K562 (cell line): ENCODE measurements at regions not wholly inside any gene's neighbourhood (a gene's known extent, or its start where the extent isn't known, plus 50 kb on each side); places are given as distances from the start of the nearest gene placed in this dataset.

ENCODE experiments used
- ATAC-seq: fragments of 200-7000 bp; cut with Tn5 transposase; 3 replicates; pipeline ENCODE4 v1.9.1; 2020; ENCODE audit warnings: moderate library complexity
- BruUV-seq: library from RNA; stranded (reverse); fragments of 400-500 nt; replicated peaks from 2 replicates; lab custom pipeline; 2021; lab: Mats Ljungman, UMichigan
- CTCF ChIA-PET: fragments of 300-600 bp; formaldehyde crosslinking; extraction: SDS; loops from one replicate; lab custom pipeline; 2021; ENCODE audit warnings: low intra/inter-chr PET ratio; lab: Yijun Ruan, JAX
- POLR2A ChIA-PET: fragments of 300-600, 350-650 bp; sonication (Branson Sonifier 250); formaldehyde crosslinking; extraction: SDS; loops from one replicate; lab custom pipeline; 2021; ENCODE audit warnings: antibody characterized with exemption, inconsistent platforms; lab: Yijun Ruan, JAX
- DNase-seq, 4 experiments: peaks; one replicate each; pipeline versions ENCODE4 v3.0.0 to v3.0.0-alpha.2; 2011 to 2018; ENCODE audit warnings: low spot score in 3 of 4, mixed read lengths in 3 of 4; ENCODE audit errors: extremely low read depth in 1 of 4
- FAIRE-seq: peaks from 2 replicates; lab custom pipeline; 2011; peaks lifted over from hg19 to GRCh38; lab: Jason Lieb, UNC
- H2AFZ ChIP-seq: 2 replicates; pipeline ENCODE4 v1.6.0; 2011; ENCODE audit warnings: low read depth, low read length, control low read depth, inconsistent platforms
- H3K27ac ChIP-seq: fragments of 200-600 bp; 3 replicates; pipeline ENCODE4 v1.8.0; 2011; ENCODE audit warnings: low read depth, mild to moderate bottlenecking, control low read depth, inconsistent platforms, low read length, moderate library complexity, mixed read lengths; ENCODE audit errors: extremely low read depth
- H3K27me3 ChIP-seq, 2 experiments: fragments of 300-600 bp in 1 of 2; 2 replicates in 1 of 2; 3 replicates in 1 of 2; pipeline versions ENCODE4 v1.6.0 to v1.8.0; 2011; ENCODE audit warnings: inconsistent platforms in 2 of 2, low read length in 2 of 2, mild to moderate bottlenecking in 1 of 2, mixed read lengths in 1 of 2, moderate library complexity in 1 of 2; ENCODE audit not compliant: control insufficient read depth in 2 of 2, insufficient read depth in 2 of 2
- H3K36me3 ChIP-seq: fragments of 300-600 bp; 3 replicates; pipeline ENCODE4 v1.8.0; 2011; ENCODE audit warnings: mild to moderate bottlenecking, low read length, inconsistent platforms; ENCODE audit not compliant: control insufficient read depth, insufficient read depth
- H3K4me1 ChIP-seq, 2 experiments: fragments of 200-600 bp in 1 of 2; replicated peaks in 1 of 2; 2 replicates in 1 of 2; 3 replicates in 1 of 2; pipeline versions ENCODE4 v1.5.1 to v1.8.0; 2011; ENCODE audit warnings: inconsistent platforms in 2 of 2, low read length in 2 of 2, mild to moderate bottlenecking in 1 of 2, mixed read lengths in 1 of 2, moderate library complexity in 1 of 2; ENCODE audit not compliant: control insufficient read depth in 2 of 2, insufficient read depth in 2 of 2
- H3K4me2 ChIP-seq: 2 replicates; pipeline ENCODE4 v1.6.1; 2011; ENCODE audit warnings: low read length, control low read depth, inconsistent platforms, mixed read lengths; ENCODE audit not compliant: insufficient read depth
- H3K4me3 ChIP-seq: fragments of 200-600 bp; sonication (generic), shearing (Covaris generic); 2 replicates; pipeline ENCODE4 v1.5.1; 2016; ENCODE audit warnings: control low read depth, inconsistent platforms
- H3K79me2 ChIP-seq: fragments of 200-600 bp; 3 replicates; pipeline ENCODE4 v1.8.0; 2011; ENCODE audit warnings: low read length, inconsistent platforms; ENCODE audit not compliant: control insufficient read depth, insufficient read depth
- H3K9ac ChIP-seq, 2 experiments: 2 replicates each; pipeline versions ENCODE4 v1.6.0 to v1.6.1; 2011; ENCODE audit warnings: low read depth in 2 of 2, low read length in 2 of 2, control low read depth in 1 of 2, inconsistent platforms in 1 of 2, mild to moderate bottlenecking in 1 of 2, mixed read lengths in 1 of 2; ENCODE audit not compliant: insufficient read depth in 1 of 2
- H3K9me1 ChIP-seq: one replicate; pipeline ENCODE4 v1.6.0; 2011; ENCODE audit warnings: inconsistent platforms, mild to moderate bottlenecking, low read length, moderate library complexity; ENCODE audit not compliant: control insufficient read depth, insufficient read depth
- H3K9me3 ChIP-seq: replicated peaks from 2 replicates; pipeline ENCODE4 v1.5.1; 2011; ENCODE audit warnings: low read depth, low read length, inconsistent platforms; ENCODE audit not compliant: control insufficient read depth, insufficient read depth
- H4K20me1 ChIP-seq: replicated peaks from 2 replicates; pipeline ENCODE4 v1.6.1; 2011; ENCODE audit warnings: low read length, inconsistent platforms, mixed read lengths; ENCODE audit not compliant: control insufficient read depth, insufficient read depth
- CREB3 ChIP-seq: fragments of 450-650 bp; conservative IDR thresholded peaks from 2 replicates; pipeline ENCODE4 v1.6.1; 2016; ENCODE audit warnings: missing genetic modification characterization, low read depth, mild to moderate bottlenecking, missing compliant biosample characterization, moderate library complexity
- ELK3 ChIP-seq: fragments of 450-650 bp; formaldehyde crosslinking; IDR thresholded peaks from 2 replicates; pipeline ENCODE4 v1.4.0; 2020; ENCODE audit warnings: mild to moderate bottlenecking
- GTF2E2 ChIP-seq: fragments of 200-800 bp; sonication (Bioruptor generic); IDR thresholded peaks from 2 replicates; pipeline ENCODE4 v1.6.1; 2016; ENCODE audit warnings: missing genetic modification characterization, missing compliant biosample characterization
- KLF1 ChIP-seq: fragments of 450-650 bp; IDR thresholded peaks from 2 replicates; pipeline ENCODE4 v1.6.1; 2016; ENCODE audit warnings: missing genetic modification characterization, missing compliant biosample characterization
- MEF2D ChIP-seq: conservative IDR thresholded peaks from 2 replicates; pipeline ENCODE4 v1.6.1; 2016; ENCODE audit warnings: low read depth, missing genetic modification characterization, missing compliant biosample characterization
- NCOA1 ChIP-seq: fragments of 450-650 bp; IDR thresholded peaks from 2 replicates; pipeline ENCODE4 v1.6.1; 2016; ENCODE audit warnings: low read depth
- POLR3G ChIP-seq: IDR thresholded peaks from 2 replicates; pipeline ENCODE4 v1.6.1; 2011; ENCODE audit not compliant: insufficient read length, insufficient replicate concordance; ENCODE audit errors: extremely low read depth
- XRCC3 ChIP-seq: fragments of 450-650 bp; IDR thresholded peaks from 2 replicates; pipeline ENCODE4 v1.6.1; 2017; ENCODE audit warnings: mild to moderate bottlenecking, moderate library complexity
- ZEB2 ChIP-seq: fragments of 450-650 bp; IDR thresholded peaks from 2 replicates; pipeline ENCODE4 v1.6.1; 2016
- ZFP36 ChIP-seq: fragments of 150-350 bp; IDR thresholded peaks from 2 replicates; pipeline ENCODE4 v1.6.1; 2018; ENCODE audit warnings: low read length, low read depth; ENCODE audit not compliant: partially characterized antibody
- ZNF280A ChIP-seq: fragments of 450-650 bp; IDR thresholded peaks from 2 replicates; pipeline ENCODE4 v1.6.1; 2018; ENCODE audit warnings: mild to moderate bottlenecking, low read depth; ENCODE audit not compliant: partially characterized antibody
- ZNF583 ChIP-seq: fragments of 250-450 bp; sonication (Bioruptor Pico); IDR thresholded peaks from 2 replicates; pipeline ENCODE4 v1.4.0; 2020
- WGBS: fragments of 100-300 bp; shearing (Covaris generic); methylation state at CpG from one replicate; pipeline ENCODE4 v1.1.6; 2016; ENCODE audit warnings: low coverage, mixed read lengths; ENCODE audit not compliant: insufficient coverage; ENCODE audit errors: missing lambda C conversion rate; 5-methylcytosine and 5-hydroxymethylcytosine counted together
- in situ Hi-C: fragments of 300-500 bp; cut with MboI; formaldehyde crosslinking; loops from 4 replicates; pipeline ENCODE4 v1.15.0; 2018; ENCODE audit warnings: inconsistent platforms, mixed read lengths
- intact Hi-C: fragments of 100-400 bp; cut with micrococcal nuclease; formaldehyde crosslinking; loops from 2 replicates; pipeline ENCODE4 v1.14.2; 2022
- TF ChIP-seq, protein P1 (sequence below): fragments of 450-650 bp; IDR thresholded peaks from 2 replicates; pipeline ENCODE4 v1.6.1; 2018; ENCODE audit not compliant: partially characterized antibody
- TF ChIP-seq, protein P2 (sequence below): fragments of 200-800 bp; sonication (Bioruptor generic); IDR thresholded peaks from 2 replicates; pipeline ENCODE4 v1.6.1; 2017; ENCODE audit warnings: missing genetic modification characterization, missing compliant biosample characterization

DNA sequence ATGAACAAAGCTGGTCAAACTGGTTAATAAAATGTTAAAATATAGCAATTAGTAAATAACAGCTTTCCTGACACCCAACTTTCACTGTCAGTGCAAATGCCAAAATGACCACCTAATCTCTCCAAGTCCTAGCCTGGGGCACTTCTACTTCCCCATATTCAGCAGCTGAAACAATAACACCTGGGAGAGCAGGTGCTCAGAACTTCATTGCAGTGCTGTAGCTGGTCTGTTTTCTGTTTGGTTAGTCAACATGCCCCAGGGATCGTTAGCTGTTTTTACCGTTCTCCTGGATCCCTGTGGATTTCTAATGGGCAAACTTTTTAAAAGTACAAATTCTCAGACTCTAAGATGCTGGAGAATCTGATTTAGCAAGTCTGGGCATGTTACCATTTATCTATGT lies 759.7 kb downstream of the GALC start:
- ChIA-PET CTCF (no interaction called here), POLR2A (no interaction called here)
- WGBS, result 0% methylated on average over 2 of the region's 2 CpGs
- no TSS peak for BruUV-seq
- Histone ChIP-seq H3K27me3 (no peaks in the 10 kb centered on the region), H3K36me3 (no peaks in the 10 kb centered on the region), H3K9ac (no peak overlapping the region), H4K20me1 (no peaks in the 10 kb centered on the region), H3K4me3 (no peak overlapping the region), H3K4me2 (no peak overlapping the region), H3K9me3 (no peaks in the 10 kb centered on the region), H3K27ac (no peak overlapping the region), H2AFZ (no peak overlapping the region), H3K79me2 (no peaks in the 10 kb centered on the region), H3K9me1 (no peaks in the 10 kb centered on the region), H3K4me1 (no peaks in the 10 kb centered on the region)
- DNase-seq, result no peak
- ATAC-seq, result no peak
- no peak for FAIRE-seq
- in situ Hi-C loops, result no loop called here
- intact Hi-C loops, result no loop called here
- no peak for TF ChIP-seq KLF1 (tag)
- TF ChIP-seq POLR3G, result no peak
- TF ChIP-seq GTF2E2, result no peak
- TF ChIP-seq XRCC3, result no peak
- no peak for TF ChIP-seq ZNF280A
- no peak for TF ChIP-seq CREB3 (tag)
- no peak for TF ChIP-seq ZEB2
- no peak for TF ChIP-seq MEF2D
- no peak for TF ChIP-seq ELK3 (CRISPR knock-in tag)
- TF ChIP-seq, protein P1, sequence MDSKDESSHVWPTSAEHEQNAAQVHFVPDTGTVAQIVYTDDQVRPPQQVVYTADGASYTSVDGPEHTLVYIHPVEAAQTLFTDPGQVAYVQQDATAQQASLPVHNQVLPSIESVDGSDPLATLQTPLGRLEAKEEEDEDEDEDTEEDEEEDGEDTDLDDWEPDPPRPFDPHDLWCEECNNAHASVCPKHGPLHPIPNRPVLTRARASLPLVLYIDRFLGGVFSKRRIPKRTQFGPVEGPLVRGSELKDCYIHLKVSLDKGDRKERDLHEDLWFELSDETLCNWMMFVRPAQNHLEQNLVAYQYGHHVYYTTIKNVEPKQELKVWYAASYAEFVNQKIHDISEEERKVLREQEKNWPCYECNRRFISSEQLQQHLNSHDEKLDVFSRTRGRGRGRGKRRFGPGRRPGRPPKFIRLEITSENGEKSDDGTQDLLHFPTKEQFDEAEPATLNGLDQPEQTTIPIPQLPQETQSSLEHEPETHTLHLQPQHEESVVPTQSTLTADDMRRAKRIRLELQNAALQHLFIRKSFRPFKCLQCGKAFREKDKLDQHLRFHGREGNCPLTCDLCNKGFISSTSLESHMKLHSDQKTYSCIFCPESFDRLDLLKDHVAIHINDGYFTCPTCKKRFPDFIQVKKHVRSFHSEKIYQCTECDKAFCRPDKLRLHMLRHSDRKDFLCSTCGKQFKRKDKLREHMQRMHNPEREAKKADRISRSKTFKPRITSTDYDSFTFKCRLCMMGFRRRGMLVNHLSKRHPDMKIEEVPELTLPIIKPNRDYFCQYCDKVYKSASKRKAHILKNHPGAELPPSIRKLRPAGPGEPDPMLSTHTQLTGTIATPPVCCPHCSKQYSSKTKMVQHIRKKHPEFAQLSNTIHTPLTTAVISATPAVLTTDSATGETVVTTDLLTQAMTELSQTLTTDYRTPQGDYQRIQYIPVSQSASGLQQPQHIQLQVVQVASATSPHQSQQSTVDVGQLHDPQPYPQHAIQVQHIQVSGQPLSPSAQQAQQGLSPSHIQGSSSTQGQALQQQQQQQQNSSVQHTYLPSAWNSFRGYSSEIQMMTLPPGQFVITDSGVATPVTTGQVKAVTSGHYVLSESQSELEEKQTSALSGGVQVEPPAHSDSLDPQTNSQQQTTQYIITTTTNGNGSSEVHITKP, result no peak
- no peak for TF ChIP-seq ZNF583
- TF ChIP-seq NCOA1, result no peak
- no peak for TF ChIP-seq ZFP36
- TF ChIP-seq, protein P2, sequence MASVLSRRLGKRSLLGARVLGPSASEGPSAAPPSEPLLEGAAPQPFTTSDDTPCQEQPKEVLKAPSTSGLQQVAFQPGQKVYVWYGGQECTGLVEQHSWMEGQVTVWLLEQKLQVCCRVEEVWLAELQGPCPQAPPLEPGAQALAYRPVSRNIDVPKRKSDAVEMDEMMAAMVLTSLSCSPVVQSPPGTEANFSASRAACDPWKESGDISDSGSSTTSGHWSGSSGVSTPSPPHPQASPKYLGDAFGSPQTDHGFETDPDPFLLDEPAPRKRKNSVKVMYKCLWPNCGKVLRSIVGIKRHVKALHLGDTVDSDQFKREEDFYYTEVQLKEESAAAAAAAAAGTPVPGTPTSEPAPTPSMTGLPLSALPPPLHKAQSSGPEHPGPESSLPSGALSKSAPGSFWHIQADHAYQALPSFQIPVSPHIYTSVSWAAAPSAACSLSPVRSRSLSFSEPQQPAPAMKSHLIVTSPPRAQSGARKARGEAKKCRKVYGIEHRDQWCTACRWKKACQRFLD (CRISPR knock-in tag), result no peak
